HepG2 (cell line): ENCODE measurements at regions not wholly inside any gene's neighbourhood (a gene's known extent, or its start where the extent isn't known, plus 50 kb on each side); places are given as distances from the start of the nearest gene placed in this dataset.

ENCODE experiments used
- ETV6 ChIP-seq: sonication (generic); formaldehyde crosslinking; conservative IDR thresholded peaks from 2 replicates; pipeline ENCODE4 v1.4.0; 2020; ENCODE audit warnings: missing genetic modification reagents
- PITX1 ChIP-seq: sonication (generic); formaldehyde crosslinking; IDR thresholded peaks from 2 replicates; pipeline ENCODE4 v1.5.1; 2020; ENCODE audit warnings: mild to moderate bottlenecking, missing genetic modification reagents
- ZNF264 ChIP-seq: sonication (generic); formaldehyde crosslinking; IDR thresholded peaks from 2 replicates; pipeline ENCODE4 v1.4.0; 2020; ENCODE audit warnings: missing genetic modification reagents
- TF ChIP-seq, protein P1 (sequence below): IDR thresholded peaks from 2 replicates; pipeline ENCODE4 v1.6.1; 2016; ENCODE audit warnings: missing compliant biosample characterization, missing genetic modification reagents, borderline replicate concordance
- TF ChIP-seq, protein P2 (sequence below): sonication (generic); formaldehyde crosslinking; IDR thresholded peaks from 2 replicates; pipeline ENCODE4 v1.5.0; 2020; ENCODE audit warnings: mild to moderate bottlenecking, missing genetic modification reagents, moderate library complexity

DNA sequence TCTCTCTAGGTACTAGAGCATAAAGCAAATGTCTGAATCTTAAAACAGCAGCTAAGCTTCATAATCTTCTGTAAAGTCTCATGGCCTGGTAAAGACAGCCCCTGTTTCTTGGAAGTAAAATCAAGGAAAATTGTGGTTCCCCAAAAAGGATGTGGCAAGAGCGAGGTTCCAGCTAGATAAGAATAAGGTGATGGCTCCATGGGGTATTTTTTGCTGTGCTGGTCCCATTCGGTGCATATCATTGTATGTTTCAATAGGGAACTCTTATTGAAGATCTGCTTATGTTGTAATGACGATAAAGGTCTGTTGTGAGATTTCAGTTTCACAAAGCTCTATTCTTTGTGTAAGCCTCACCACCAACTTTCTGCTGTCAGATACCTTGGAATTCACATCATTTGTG lies 316.9 kb upstream of the NOCT start:
- TF ChIP-seq PITX1 (CRISPR knock-in tag) (no peak), ETV6 (no peak), ZNF264 (no peak)
- TF ChIP-seq, protein P1, sequence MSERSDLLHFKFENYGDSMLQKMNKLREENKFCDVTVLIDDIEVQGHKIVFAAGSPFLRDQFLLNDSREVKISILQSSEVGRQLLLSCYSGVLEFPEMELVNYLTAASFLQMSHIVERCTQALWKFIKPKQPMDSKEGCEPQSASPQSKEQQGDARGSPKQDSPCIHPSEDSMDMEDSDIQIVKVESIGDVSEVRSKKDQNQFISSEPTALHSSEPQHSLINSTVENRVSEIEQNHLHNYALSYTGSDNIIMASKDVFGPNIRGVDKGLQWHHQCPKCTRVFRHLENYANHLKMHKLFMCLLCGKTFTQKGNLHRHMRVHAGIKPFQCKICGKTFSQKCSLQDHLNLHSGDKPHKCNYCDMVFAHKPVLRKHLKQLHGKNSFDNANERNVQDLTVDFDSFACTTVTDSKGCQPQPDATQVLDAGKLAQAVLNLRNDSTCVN (CRISPR knock-in tag): no peak
- TF ChIP-seq, protein P2, sequence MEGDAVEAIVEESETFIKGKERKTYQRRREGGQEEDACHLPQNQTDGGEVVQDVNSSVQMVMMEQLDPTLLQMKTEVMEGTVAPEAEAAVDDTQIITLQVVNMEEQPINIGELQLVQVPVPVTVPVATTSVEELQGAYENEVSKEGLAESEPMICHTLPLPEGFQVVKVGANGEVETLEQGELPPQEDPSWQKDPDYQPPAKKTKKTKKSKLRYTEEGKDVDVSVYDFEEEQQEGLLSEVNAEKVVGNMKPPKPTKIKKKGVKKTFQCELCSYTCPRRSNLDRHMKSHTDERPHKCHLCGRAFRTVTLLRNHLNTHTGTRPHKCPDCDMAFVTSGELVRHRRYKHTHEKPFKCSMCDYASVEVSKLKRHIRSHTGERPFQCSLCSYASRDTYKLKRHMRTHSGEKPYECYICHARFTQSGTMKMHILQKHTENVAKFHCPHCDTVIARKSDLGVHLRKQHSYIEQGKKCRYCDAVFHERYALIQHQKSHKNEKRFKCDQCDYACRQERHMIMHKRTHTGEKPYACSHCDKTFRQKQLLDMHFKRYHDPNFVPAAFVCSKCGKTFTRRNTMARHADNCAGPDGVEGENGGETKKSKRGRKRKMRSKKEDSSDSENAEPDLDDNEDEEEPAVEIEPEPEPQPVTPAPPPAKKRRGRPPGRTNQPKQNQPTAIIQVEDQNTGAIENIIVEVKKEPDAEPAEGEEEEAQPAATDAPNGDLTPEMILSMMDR (CRISPR knock-in tag): no peak
